GM12892 (cell line): ENCODE measurements at regions not wholly inside any gene's neighbourhood (a gene's known extent, or its start where the extent isn't known, plus 50 kb on each side); places are given as distances from the start of the nearest gene placed in this dataset.

Source experiments
- POLR2A ChIP-seq: IDR thresholded peaks from 2 replicates; pipeline ENCODE4 v1.6.1; 2011; ENCODE audit warnings: low read depth, low read length, control low read depth
- POLR2AphosphoS5 ChIP-seq: IDR thresholded peaks from 2 replicates; pipeline ENCODE4 v1.6.1; 2011; ENCODE audit warnings: low read depth, low read length, control low read depth
- TAF1 ChIP-seq: IDR thresholded peaks from 2 replicates; pipeline ENCODE4 v1.6.1; 2011; ENCODE audit warnings: low read depth, mild to moderate bottlenecking, control low read depth, low read length, borderline replicate concordance

- TF ChIP-seq TAF1 (no peak), POLR2AphosphoS5 (no peak), POLR2A (no peak)
Observed at GRCh38 chr10:124227988-124228387, 134.6 kb upstream of the CHST15 start.
